H1 (cell line): ENCODE measurements at regions not wholly inside any gene's neighbourhood (a gene's known extent, or its start where the extent isn't known, plus 50 kb on each side); places are given as distances from the start of the nearest gene placed in this dataset.

Source experiments
- CTCF ChIA-PET: fragments of 300-600 bp; sonication (Branson Sonifier 250); formaldehyde crosslinking; loops from one replicate; lab custom pipeline; 2021; ENCODE audit not compliant: partially characterized antibody; lab: Charles Lee
- POLR2A ChIA-PET: fragments of 300-600 bp; sonication (Branson Sonifier 250); formaldehyde crosslinking; loops from one replicate; lab custom pipeline; 2021; ENCODE audit warnings: inconsistent platforms; ENCODE audit not compliant: partially characterized antibody; lab: Charles Lee
- DNase-seq, 2 experiments: peaks; one replicate each; pipeline versions ENCODE4 v3.0.0 to v3.0.0-alpha.2; 2010 to 2022; ENCODE audit warnings: low spot score in 2 of 2, low read depth in 1 of 2, mixed read lengths in 1 of 2
- FAIRE-seq: peaks from 2 replicates; lab custom pipeline; 2011; peaks lifted over from hg19 to GRCh38; lab: Jason Lieb, UNC
- H2AFZ ChIP-seq: 2 replicates; pipeline ENCODE4 v1.8.1; 2012; ENCODE audit warnings: low read length, inconsistent platforms
- H2AK5ac ChIP-seq: 2 replicates; pipeline ENCODE4 v1.6.1; 2013; ENCODE audit warnings: low read depth, low read length
- H2BK120ac ChIP-seq: replicated peaks from 2 replicates; pipeline ENCODE3; 2013; ENCODE audit warnings: low read depth, low read length, inconsistent platforms
- H2BK12ac ChIP-seq: 2 replicates; pipeline ENCODE4 v1.6.1; 2013; ENCODE audit warnings: low read depth, low read length
- H2BK15ac ChIP-seq: 2 replicates; pipeline ENCODE4 v1.6.1; 2013; ENCODE audit warnings: low read length
- H2BK20ac ChIP-seq: 2 replicates; pipeline ENCODE4 v1.6.1; 2013; ENCODE audit warnings: low read length
- H2BK5ac ChIP-seq: 2 replicates; pipeline ENCODE4 v1.6.1; 2013; ENCODE audit warnings: low read depth, low read length
- H3K14ac ChIP-seq: 2 replicates; pipeline ENCODE4 v1.6.1; 2013; ENCODE audit warnings: inconsistent platforms; ENCODE audit not compliant: insufficient read length
- H3K18ac ChIP-seq: 2 replicates; pipeline ENCODE4 v1.6.1; 2013; ENCODE audit warnings: low read length; ENCODE audit errors: extremely low read depth
- H3K23ac ChIP-seq: 2 replicates; pipeline ENCODE4 v1.6.1; 2013; ENCODE audit warnings: inconsistent platforms; ENCODE audit not compliant: insufficient read length
- H3K23me2 ChIP-seq: 2 replicates; pipeline ENCODE4 v1.6.1; 2013; ENCODE audit warnings: low read depth, low read length
- H3K27ac ChIP-seq: 2 replicates; pipeline ENCODE4 v1.6.1; 2011; ENCODE audit warnings: low read depth, low read length, inconsistent platforms
- H3K27me3 ChIP-seq, 4 experiments: replicated peaks in 1 of 4; 1 replicate in 1 of 4; 2 replicates in 3 of 4; pipeline versions ENCODE4 v1.6.1 to v1.8.1; 2011 to 2013; ENCODE audit warnings: low read length in 3 of 4, mild to moderate bottlenecking in 3 of 4, inconsistent platforms in 2 of 4, mixed read lengths in 2 of 4, moderate library complexity in 1 of 4; ENCODE audit not compliant: control insufficient read depth in 3 of 4, insufficient read depth in 3 of 4; ENCODE audit errors: extremely low read depth in 1 of 4
- H3K36me3 ChIP-seq, 4 experiments: 2 replicates each; pipeline versions ENCODE4 v1.6.1 to v1.8.1; 2011 to 2013; ENCODE audit warnings: mild to moderate bottlenecking in 4 of 4, low read length in 3 of 4, moderate library complexity in 2 of 4, control low read depth in 1 of 4, inconsistent platforms in 1 of 4; ENCODE audit not compliant: insufficient read depth in 4 of 4, control insufficient read depth in 2 of 4
- H3K4ac ChIP-seq: replicated peaks from 2 replicates; pipeline ENCODE3; 2013; ENCODE audit warnings: low read length, low read depth, mixed read lengths, inconsistent platforms; ENCODE audit not compliant: insufficient read length
- H3K4me1 ChIP-seq, 4 experiments: replicated peaks in 1 of 4; 1 replicate in 1 of 4; 2 replicates in 3 of 4; pipeline versions ENCODE4 v1.6.1 to v1.8.1; 2011 to 2013; ENCODE audit warnings: low read length in 3 of 4, inconsistent platforms in 2 of 4, mixed read lengths in 1 of 4; ENCODE audit not compliant: insufficient read depth in 4 of 4, control insufficient read depth in 3 of 4
- H3K4me2 ChIP-seq, 2 experiments: 2 replicates each; pipeline versions ENCODE4 v1.6.1 to v1.8.1; 2011 to 2013; ENCODE audit warnings: low read depth in 2 of 2, low read length in 2 of 2, control low read depth in 1 of 2, inconsistent platforms in 1 of 2, mild to moderate bottlenecking in 1 of 2; ENCODE audit not compliant: insufficient read depth in 1 of 2
- H3K4me3 ChIP-seq, 4 experiments: fragments of 200-600, 300-600 bp in 1 of 4; sonication (generic), shearing (Covaris generic), sonication (Bioruptor Twin) in 1 of 4; 2 replicates each; pipeline versions ENCODE4 v1.5.1 to v1.8.1; 2011 to 2016; ENCODE audit warnings: low read length in 4 of 4, low read depth in 3 of 4, control low read depth in 2 of 4, inconsistent platforms in 2 of 4, mild to moderate bottlenecking in 2 of 4, mixed read lengths in 1 of 4, moderate library complexity in 1 of 4; ENCODE audit not compliant: insufficient read depth in 2 of 4; ENCODE audit errors: extremely low read depth in 1 of 4
- H3K56ac ChIP-seq: replicated peaks from 2 replicates; pipeline ENCODE3; 2013; ENCODE audit warnings: low read depth, mild to moderate bottlenecking, mixed read lengths, low read length, inconsistent platforms; ENCODE audit not compliant: insufficient read length
- H3K79me1 ChIP-seq: 2 replicates; pipeline ENCODE4 v1.6.1; 2013; ENCODE audit warnings: low read depth, low read length, control low read depth
- H3K79me2 ChIP-seq, 2 experiments: 2 replicates each; pipeline versions ENCODE4 v1.6.1 to v1.8.1; 2012 to 2013; ENCODE audit warnings: low read length in 2 of 2, mild to moderate bottlenecking in 2 of 2, inconsistent platforms in 1 of 2; ENCODE audit not compliant: insufficient read depth in 2 of 2, control insufficient read depth in 1 of 2
- H3K9ac ChIP-seq, 4 experiments: replicated peaks in 1 of 4; 1 replicate in 1 of 4; 2 replicates in 3 of 4; pipeline versions ENCODE4 v1.6.1 to v1.8.1; 2011 to 2013; ENCODE audit warnings: low read depth in 3 of 4, low read length in 3 of 4, control low read depth in 2 of 4, mild to moderate bottlenecking in 2 of 4, moderate library complexity in 2 of 4, inconsistent platforms in 1 of 4; ENCODE audit errors: extremely low read depth in 1 of 4
- H3K9me3 ChIP-seq, 2 experiments: 2 replicates each; pipeline versions ENCODE4 v1.6.1 to v1.8.1; 2012 to 2013; ENCODE audit warnings: mild to moderate bottlenecking in 2 of 2, moderate library complexity in 2 of 2, control low read depth in 1 of 2, inconsistent platforms in 1 of 2, low read depth in 1 of 2, low read length in 1 of 2, mixed read lengths in 1 of 2; ENCODE audit not compliant: insufficient read depth in 2 of 2
- H4K20me1 ChIP-seq, 2 experiments: replicated peaks in 1 of 2; 2 replicates each; pipeline versions ENCODE3 to v1.8.1; 2011 to 2013; ENCODE audit warnings: inconsistent platforms in 2 of 2, low read length in 2 of 2, mild to moderate bottlenecking in 1 of 2; ENCODE audit not compliant: insufficient read depth in 2 of 2, control insufficient read depth in 1 of 2
- H4K5ac ChIP-seq: 2 replicates; pipeline ENCODE4 v1.6.1; 2013; ENCODE audit warnings: low read length, low read depth, mixed read lengths, inconsistent platforms; ENCODE audit not compliant: insufficient read length
- H4K8ac ChIP-seq: 2 replicates; pipeline ENCODE4 v1.8.0; 2013; ENCODE audit warnings: mild to moderate bottlenecking, moderate library complexity, low read length, inconsistent platforms; ENCODE audit not compliant: insufficient read depth; ENCODE audit errors: extremely low read depth
- H4K91ac ChIP-seq: replicated peaks from 2 replicates; pipeline ENCODE3; 2013; ENCODE audit warnings: low read length, mixed read lengths, inconsistent platforms; ENCODE audit not compliant: insufficient read length
- BCL11A ChIP-seq, 2 experiments: IDR thresholded peaks; one replicate each; pipeline ENCODE4 v1.6.1; 2011; ENCODE audit warnings: low read depth in 2 of 2, low read length in 2 of 2, mild to moderate bottlenecking in 2 of 2
- CBX5 ChIP-seq: fragments of 300-800, 300-1000 bp; sonication (generic); IDR thresholded peaks from 2 replicates; pipeline ENCODE4 v1.7.1; 2016; ENCODE audit warnings: antibody characterized with exemption, low read length, low read depth
- CHD2 ChIP-seq: IDR thresholded peaks from 2 replicates; pipeline ENCODE4 v1.6.1; 2012; ENCODE audit warnings: low read length, improper control_type of control experiment
- CREB1 ChIP-seq: IDR thresholded peaks from 2 replicates; pipeline ENCODE4 v1.6.1; 2012; ENCODE audit warnings: inconsistent platforms
- E2F6 ChIP-seq: IDR thresholded peaks from 2 replicates; pipeline ENCODE4 v1.6.1; 2012; ENCODE audit warnings: inconsistent platforms
- FOSL1 ChIP-seq: IDR thresholded peaks from 2 replicates; pipeline ENCODE4 v1.6.1; 2011; ENCODE audit warnings: mild to moderate bottlenecking, low read depth, low read length, moderate library complexity; ENCODE audit not compliant: insufficient read depth
- GTF2F1 ChIP-seq: IDR thresholded peaks from 2 replicates; pipeline ENCODE4 v1.6.1; 2012; ENCODE audit warnings: low read depth, low read length, improper control_type of control experiment, borderline replicate concordance
- KDM4A ChIP-seq: IDR thresholded peaks from one replicate; pipeline ENCODE4 v1.7.1; 2012; ENCODE audit warnings: low read depth, mild to moderate bottlenecking, moderate library complexity, low read length, inconsistent platforms; ENCODE audit not compliant: severe bottlenecking
- POLR2AphosphoS5 ChIP-seq: IDR thresholded peaks from 2 replicates; pipeline ENCODE4 v1.6.1; 2011; ENCODE audit warnings: low read depth, low read length
- POU5F1 ChIP-seq: IDR thresholded peaks from 2 replicates; pipeline ENCODE4 v1.6.1; 2011; ENCODE audit warnings: low read depth, mild to moderate bottlenecking, low read length, moderate library complexity
- RBBP5 ChIP-seq: IDR thresholded peaks from 2 replicates; pipeline ENCODE4 v1.7.1; 2012; ENCODE audit warnings: low read depth, mild to moderate bottlenecking, inconsistent platforms, low read length, moderate library complexity, borderline replicate concordance
- SIRT6 ChIP-seq: IDR thresholded peaks from one replicate; pipeline ENCODE4 v1.7.1; 2012; ENCODE audit warnings: low read length, inconsistent platforms
- SRF ChIP-seq: IDR thresholded peaks from 2 replicates; pipeline ENCODE4 v1.6.1; 2011; ENCODE audit warnings: mild to moderate bottlenecking, low read depth, low read length, moderate library complexity
- SUZ12 ChIP-seq: fragments of 200-600 bp; sonication (generic); IDR thresholded peaks from 2 replicates; pipeline ENCODE4 v1.6.1; 2012; ENCODE audit warnings: mild to moderate bottlenecking, inconsistent platforms, low read length, moderate library complexity, mixed read lengths
- TAF7 ChIP-seq: optimal IDR thresholded peaks from 2 replicates; pipeline ENCODE3; 2011; ENCODE audit warnings: low read depth, mild to moderate bottlenecking, inconsistent platforms, low read length, moderate library complexity, borderline replicate concordance
- WGBS, 2 experiments: shearing (Covaris generic) in 1 of 2; methylation state at CpG; one replicate each; pipeline versions ENCODE4 v1.1.6 to v1.1.7; 2013 to 2015; ENCODE audit warnings: low lambda C conversion rate in 2 of 2, mixed read lengths in 2 of 2, inconsistent platforms in 1 of 2, low coverage in 1 of 2, missing lambda C conversion rate in 1 of 2; ENCODE audit not compliant: insufficient replicate concordance in 2 of 2, insufficient coverage in 1 of 2, insufficient read length in 1 of 2; ENCODE audit errors: extremely low coverage in 1 of 2, missing lambda C conversion rate in 1 of 2; 5-methylcytosine and 5-hydroxymethylcytosine counted together

- POLR2A ChIA-PET: no interaction called here
- no peak overlapping the region for H2BK120ac ChIP-seq
- no peak overlapping the region for H2AK5ac ChIP-seq
- no peaks in the 10 kb centered on the region for H3K9me3 ChIP-seq
- H2BK12ac ChIP-seq: no peak overlapping the region
- H3K27me3 ChIP-seq: peaks cover 0 to 26% (median 15%) of the 10 kb centered on the region in 4 experiments; a peak in 6 of 7 replicates
- CTCF ChIA-PET: interaction anchor here (0.9 to 17.7 kb wide), 4 partner anchors 210 to 312 kb away, joined by 3 to 291 read pairs (median 142); no protein-coding TSS in a partner anchor
- H3K9ac ChIP-seq: no peak overlapping the region
- peaks cover 4% of the 10 kb centered on the region; the same call in 1 of the 2 replicates for H3K23me2 ChIP-seq
- H3K14ac ChIP-seq: no peak overlapping the region
- H4K91ac ChIP-seq: no peak overlapping the region
- no peak overlapping the region for H3K23ac ChIP-seq
- H3K56ac ChIP-seq: no peak overlapping the region
- no peak overlapping the region for H4K5ac ChIP-seq
- no peak overlapping the region for H3K4ac ChIP-seq
- H2AFZ ChIP-seq: no peak overlapping the region
- peaks cover 0 to 8% (median 5%) of the 10 kb centered on the region in 4 experiments; a peak in 6 of 7 replicates for H3K4me1 ChIP-seq
- H3K4me3 ChIP-seq: no peak overlapping the region
- WGBS, 2 experiments: 93% methylated on average over 20 of the region's 20 CpGs; no CpG with 5 or more reads in 1 of the 2 experiments
- H4K20me1 ChIP-seq: peaks cover 0 to 3% of the 10 kb centered on the region in 2 experiments
- FAIRE-seq (no peak), DNase-seq (no peak)
- H3K36me3 ChIP-seq: no peaks in the 10 kb centered on the region
- H2BK5ac ChIP-seq: no peak overlapping the region
- no peak overlapping the region for H3K4me2 ChIP-seq
- H3K79me2 ChIP-seq: no peaks in the 10 kb centered on the region
- no peak overlapping the region for H3K18ac ChIP-seq
- H2BK15ac ChIP-seq: no peak overlapping the region
- H4K8ac ChIP-seq: no peak overlapping the region
- H3K27ac ChIP-seq: no peak overlapping the region
- no peaks in the 10 kb centered on the region for H3K79me1 ChIP-seq
- no peak overlapping the region for H2BK20ac ChIP-seq
- TF ChIP-seq CREB1: no peak
- no peak for TF ChIP-seq POU5F1
- TF ChIP-seq CBX5: no peak
- no peak for TF ChIP-seq BCL11A (IDR thresholded peaks at IDR 0.05; ENCODE audit: low read depth in 2 of 2, low read length in 2 of 2)
- TF ChIP-seq E2F6: no peak
- TF ChIP-seq GTF2F1: no peak
- TF ChIP-seq KDM4A: no peak
- TF ChIP-seq SIRT6: no peak
- TF ChIP-seq SRF: no peak
- no peak for TF ChIP-seq RBBP5
- TF ChIP-seq SUZ12: no peak
- no peak for TF ChIP-seq CHD2
- TF ChIP-seq FOSL1: no peak
- no peak for TF ChIP-seq POLR2AphosphoS5
- no peak for TF ChIP-seq TAF7
Measured at GRCh38 chr17:79398441-79398840, 212.4 kb downstream of the RBFOX3 start.
